SK-N-MC (cell line): ENCODE measurements at regions not wholly inside any gene's neighbourhood (a gene's known extent, or its start where the extent isn't known, plus 50 kb on each side); places are given as distances from the start of the nearest gene placed in this dataset.

Experiments used
- EZH2 ChIP-seq: fragments of 200-600 bp; sonication (generic); IDR thresholded peaks from one replicate; pipeline ENCODE4 v1.6.1; 2017; ENCODE audit warnings: antibody characterized with exemption
- FOXP2 ChIP-seq: optimal IDR thresholded peaks from 2 replicates; pipeline ENCODE3; 2011; ENCODE audit warnings: mild to moderate bottlenecking, moderate library complexity; ENCODE audit not compliant: insufficient read depth; ENCODE audit errors: extremely low read length, control extremely low read depth
- POLR2AphosphoS5 ChIP-seq: IDR thresholded peaks from 2 replicates; pipeline ENCODE4 v1.6.1; 2012; ENCODE audit warnings: mild to moderate bottlenecking, low read depth, low read length, borderline replicate concordance

DNA sequence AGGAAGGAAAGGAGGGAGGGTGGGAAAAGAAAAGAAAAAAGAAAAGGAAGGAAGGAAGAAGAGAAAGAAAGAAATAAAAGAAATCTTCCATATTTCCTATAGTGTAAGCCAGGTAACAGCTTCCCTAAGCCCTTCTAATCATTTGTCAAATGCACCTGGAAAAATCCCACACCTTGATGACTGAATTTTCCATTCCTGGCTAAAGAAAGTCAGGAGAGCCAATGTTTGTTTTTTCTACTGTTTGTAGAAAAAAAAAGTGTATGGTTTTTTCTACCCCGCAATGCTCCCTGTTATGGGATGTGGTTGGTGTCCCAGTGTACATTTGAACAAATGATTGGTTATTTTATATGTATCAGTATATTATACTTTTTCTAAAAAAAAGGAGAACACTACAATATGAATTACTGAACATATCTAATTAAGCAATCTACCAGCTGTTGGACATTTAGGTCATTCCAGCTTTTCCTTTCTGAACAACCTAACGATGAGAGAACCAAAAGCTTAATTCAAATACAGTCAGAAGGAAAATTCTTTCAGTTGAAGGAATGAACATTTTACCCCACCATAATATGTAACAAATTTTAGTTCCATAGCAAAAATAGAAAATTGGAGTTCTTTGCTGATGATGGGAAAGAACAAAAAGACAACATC lies 355.0 kb downstream of the SETD4 start:
- TF ChIP-seq POLR2AphosphoS5 (no peak), EZH2 (no peak), FOXP2 (no peak)
